Psoas muscle (tissue), 7 donors: ENCODE measurements at regions not wholly inside any gene's neighbourhood (a gene's known extent, or its start where the extent isn't known, plus 50 kb on each side); places are given as distances from the start of the nearest gene placed in this dataset.
"Not testable (repeated sequence)": the region's sequence is repeated elsewhere in the genome, so short reads cannot be mapped to it uniquely, and the experiment has no call there.

ENCODE experiments used
- ATAC-seq, 4 donors: fragments of 200-7000 bp; cut with Tn5 transposase; one replicate each; pipeline ENCODE4 v1.9.1; 2020; ENCODE audit warnings: moderate library complexity in 3 of 4, mild to moderate bottlenecking in 2 of 4
- DNase-seq, 2 donors: peaks; one replicate each; pipeline ENCODE4 v3.0.0-alpha.2; 2020
- H3K27ac ChIP-seq: fragments of 200-600 bp; one replicate; pipeline ENCODE4 v1.8.0; 2022
- H3K27me3 ChIP-seq, 3 donors: fragments of 200-600 bp in 1 of 3; one replicate each; pipeline versions ENCODE4 v1.6.1 to v1.8.0; 2013 to 2022; ENCODE audit warnings: low read length in 2 of 3, mild to moderate bottlenecking in 2 of 3, moderate library complexity in 1 of 3; ENCODE audit not compliant: insufficient read depth in 3 of 3
- H3K36me3 ChIP-seq, 2 donors: fragments of 200-600 bp in 1 of 2; one replicate each; pipeline versions ENCODE4 v1.6.1 to v1.8.0; 2013 to 2022; ENCODE audit warnings: low read depth in 1 of 2, mild to moderate bottlenecking in 1 of 2, moderate library complexity in 1 of 2; ENCODE audit not compliant: insufficient read depth in 1 of 2
- H3K4me1 ChIP-seq: fragments of 200-600 bp; one replicate; pipeline ENCODE4 v1.8.0; 2022
- H3K4me3 ChIP-seq: fragments of 200-600 bp; one replicate; pipeline ENCODE4 v1.8.0; 2022; ENCODE audit warnings: mild to moderate bottlenecking
- H3K9me3 ChIP-seq: fragments of 200-600 bp; one replicate; pipeline ENCODE4 v1.8.0; 2022
- CTCF ChIP-seq: fragments of 200-600 bp; IDR thresholded peaks from one replicate; pipeline ENCODE4 v1.8.0; 2022; ENCODE audit warnings: antibody characterized with exemption
- WGBS, 3 donors: extraction: QIAGEN DNeasy Blood & Tissue Kit; methylation state at CpG; one replicate each; pipeline versions ENCODE4 v1.1.6 to v1.1.7; 2013; 5-methylcytosine and 5-hydroxymethylcytosine counted together
- intact Hi-C, 2 donors: fragments of 100-400 bp; cut with DNase I; formaldehyde crosslinking; loops; one replicate each; pipeline versions ENCODE4 v1.11.0 to v1.14.2; 2022
- donor health status: healthy with polysubstance abuse.
- donor health status: DM: no; HTN: no; CAD: no; lungs with moderate emphysema.
- donor health status: Bipolar disorder and iron deficiency.
- donor health status: healthy.
- donor health status: DM: yes; HTN: yes; CAD: no.
- donor health status: DM: no; HTN: no; CAD: no.
- donor health status: DM: yes; HTN: yes; CAD: no.

GRCh38 chr1:103274886-103275285 is 166.6 kb upstream of the COL11A1 start:
- H3K4me1 ChIP-seq = no peaks in the 10 kb centered on the region
- no peaks in the 10 kb centered on the region for H3K9me3 ChIP-seq
- DNase-seq = no peak
- ATAC-seq = no peak
- no peak for TF ChIP-seq CTCF
- no peak overlapping the region for H3K27ac ChIP-seq
- H3K4me3 ChIP-seq = no peak overlapping the region
- H3K27me3 ChIP-seq = no peaks in the 10 kb centered on the region
- intact Hi-C loops = no loop called here
- no peaks in the 10 kb centered on the region for H3K36me3 ChIP-seq

GRCh38 chr1:103273106-103273505 is 164.8 kb upstream of the COL11A1 start:
- no peak overlapping the region for H3K4me3 ChIP-seq
- ATAC-seq (no peak), DNase-seq (no peak)
- no peaks in the 10 kb centered on the region for H3K4me1 ChIP-seq
- H3K27me3 ChIP-seq = no peaks in the 10 kb centered on the region
- no peak overlapping the region for H3K27ac ChIP-seq
- intact Hi-C loops = no loop called here
- 57 to 62% (median 59%) methylated on average over 3 of the region's 3 CpGs for WGBS, 3 donors
- no peaks in the 10 kb centered on the region for H3K9me3 ChIP-seq
- H3K36me3 ChIP-seq = no peaks in the 10 kb centered on the region
- TF ChIP-seq CTCF = no peak

GRCh38 chr1:103271471-103271870 is 163.1 kb upstream of the COL11A1 start:
- not testable (repeated sequence) for H3K9me3 ChIP-seq

GRCh38 chr1:103267893-103268292 is 159.6 kb upstream of the COL11A1 start:
- intact Hi-C loops = no loop called here
- Histone ChIP-seq H3K36me3 (no peaks in the 10 kb centered on the region), H3K27ac (no peak overlapping the region), H3K9me3 (no peaks in the 10 kb centered on the region), H3K4me3 (no peak overlapping the region), H3K27me3 (no peaks in the 10 kb centered on the region), H3K4me1 (no peaks in the 10 kb centered on the region)
- WGBS, 3 donors = 77 to 89% (median 81%) methylated on average over 1 of the region's 1 CpG
- ATAC-seq (no peak), DNase-seq (no peak)
- no peak for TF ChIP-seq CTCF

More at GRCh38 chr1:103271471-103271870, 163.1 kb upstream of the COL11A1 start:
- 96 to 100% (median 97%) methylated on average over 1 of the region's 1 CpG for WGBS, 3 donors
- H3K4me1 ChIP-seq, ATAC-seq, H3K27ac ChIP-seq, DNase-seq, intact Hi-C loops, H3K27me3 ChIP-seq, H3K4me3 ChIP-seq, H3K36me3 ChIP-seq: not testable (repeated sequence)

GRCh38 chr1:103267266-103267665 is 158.9 kb upstream of the COL11A1 start:
- no peak overlapping the region for H3K27ac ChIP-seq
- H3K4me3 ChIP-seq = no peak overlapping the region
- no peaks in the 10 kb centered on the region for H3K4me1 ChIP-seq
- intact Hi-C loops = no loop called here
- no peaks in the 10 kb centered on the region for H3K9me3 ChIP-seq
- H3K27me3 ChIP-seq = no peaks in the 10 kb centered on the region
- 76 to 89% (median 87%) methylated on average over 1 of the region's 1 CpG for WGBS, 3 donors
- no peaks in the 10 kb centered on the region for H3K36me3 ChIP-seq
- no peak for TF ChIP-seq CTCF
- no peak for DNase-seq
- ATAC-seq = no peak
